ENCODE measurements at regions not wholly inside any gene's neighbourhood (a gene's known extent, or its start where the extent isn't known, plus 50 kb on each side); places are given as distances from the start of the nearest gene placed in this dataset.

DNA sequence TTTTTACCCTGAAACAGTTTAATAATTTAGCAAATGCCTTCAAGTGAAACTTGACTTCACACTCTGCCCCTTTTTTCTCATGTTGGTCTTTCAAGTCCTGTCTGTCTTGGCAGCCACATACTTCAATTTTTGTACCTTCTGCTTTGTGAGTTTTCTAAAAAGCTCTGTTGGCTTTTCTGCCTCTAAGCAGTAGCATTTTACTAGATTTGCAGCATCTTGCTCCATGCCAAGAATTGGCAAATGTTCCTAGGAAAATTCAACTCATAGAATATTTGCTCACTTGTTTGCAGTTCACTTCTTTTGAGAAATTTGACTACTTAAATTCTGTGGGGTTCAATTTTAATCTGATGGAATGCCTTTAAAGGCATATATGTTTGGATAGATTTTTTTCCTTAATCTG is 59.2 kb downstream of the FAM47A start:
- Histone ChIP-seq H3K4me3 (no peak overlapping the region), H3K27ac (no peak overlapping the region), H3K9me3 (no peaks in the 10 kb centered on the region), H3K27me3 (no peaks in the 10 kb centered on the region), H3K36me3 (no peaks in the 10 kb centered on the region), H3K4me1 (no peaks in the 10 kb centered on the region)
- no peak for TF ChIP-seq CTCF (IDR thresholded peaks at IDR 0.05)
- no peak for DNase-seq
- intact Hi-C loops (cut with DNase I; ENCODE audit: low total_unique reads) = no loop called here

- H3K27me3 ChIP-seq = no peaks in the 10 kb centered on the region
- H3K9me3 ChIP-seq = no peaks in the 10 kb centered on the region
- no peaks in the 10 kb centered on the region for H3K4me1 ChIP-seq
- no peak for TF ChIP-seq CTCF (IDR thresholded peaks at IDR 0.05)
- intact Hi-C loops (cut with DNase I; ENCODE audit: low total_unique reads) = no loop called here
- DNase-seq = no peak
- no peak overlapping the region for H3K4me3 ChIP-seq
- no peak overlapping the region for H3K27ac ChIP-seq
- H3K36me3 ChIP-seq = no peaks in the 10 kb centered on the region
Observed at GRCh38 chrX:34063616-34064015, 68.5 kb downstream of the FAM47A start.

DNA sequence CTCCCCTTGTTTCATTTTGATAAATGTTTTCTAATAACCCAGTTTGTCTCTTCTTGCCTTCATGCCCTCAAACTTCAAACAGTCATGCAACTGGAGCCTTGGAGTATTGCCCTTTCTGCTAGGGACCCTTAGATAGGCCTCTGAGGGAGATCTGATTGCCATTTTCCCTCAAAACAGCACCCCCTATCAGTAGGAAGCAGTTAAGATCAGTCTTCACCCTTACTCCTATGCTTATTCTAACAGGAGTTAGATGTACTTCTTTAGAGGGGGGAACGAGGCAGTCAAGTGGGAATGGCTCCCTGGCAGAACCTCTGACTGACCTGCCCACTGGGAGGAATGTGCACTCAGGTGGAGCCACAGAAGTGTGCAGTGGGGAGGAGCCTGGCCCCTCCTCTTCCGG is 74.1 kb downstream of the FAM47A start:
- no peak overlapping the region for H3K4me3 ChIP-seq
- H3K4me1 ChIP-seq = no peaks in the 10 kb centered on the region
- no peaks in the 10 kb centered on the region for H3K36me3 ChIP-seq
- no peak for DNase-seq
- no peak for TF ChIP-seq CTCF (IDR thresholded peaks at IDR 0.05)
- H3K27me3 ChIP-seq = no peaks in the 10 kb centered on the region
- H3K27ac ChIP-seq = no peak overlapping the region
- H3K9me3 ChIP-seq = no peaks in the 10 kb centered on the region
- intact Hi-C loops (cut with DNase I; ENCODE audit: low total_unique reads) = no loop called here

DNA sequence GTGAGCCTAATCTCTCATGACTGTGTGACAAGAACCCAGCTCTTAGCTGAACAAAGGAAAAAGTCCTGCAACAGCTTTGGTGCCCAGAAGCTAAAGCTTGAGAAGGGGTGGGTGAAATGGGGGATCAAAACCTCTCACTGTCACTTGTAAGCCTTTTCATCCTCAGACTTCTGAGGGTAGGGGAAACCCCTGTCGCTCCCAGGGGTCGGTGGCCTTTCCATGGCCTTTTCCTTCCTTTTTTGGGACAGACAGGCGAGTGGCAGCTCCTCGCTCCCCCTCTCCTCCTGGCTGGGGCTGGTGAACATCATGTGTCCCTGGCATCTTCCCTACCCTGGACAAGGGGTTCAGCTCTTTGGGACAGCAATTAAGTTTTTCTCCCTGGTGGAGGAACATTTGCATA is 78.2 kb downstream of the FAM47A start:
- peaks cover 0 to 6% (median 0%) of the 10 kb centered on the region in 4 donors for H3K4me1 ChIP-seq
- H3K4me3 ChIP-seq = no peak overlapping the region
- H3K27me3 ChIP-seq = no peaks in the 10 kb centered on the region
- H3K27ac ChIP-seq = no peak overlapping the region
- H3K9me3 ChIP-seq = no peaks in the 10 kb centered on the region
- no peak for DNase-seq
- TF ChIP-seq CTCF (IDR thresholded peaks at IDR 0.05) = no peak
- intact Hi-C loops (cut with DNase I; ENCODE audit: low total_unique reads) = loop anchor here (2.0 kb wide), 1 partner anchor 29 kb away; no protein-coding TSS in a partner anchor
- no peaks in the 10 kb centered on the region for H3K36me3 ChIP-seq

Data from tibial artery (tissue), 4 donors.